IMR-90 (cell line): ENCODE measurements at regions not wholly inside any gene's neighbourhood (a gene's known extent, or its start where the extent isn't known, plus 50 kb on each side); places are given as distances from the start of the nearest gene placed in this dataset.

ENCODE experiments used
- ATAC-seq: fragments of 200-7000 bp; cut with Tn5 transposase; 2 replicates; pipeline ENCODE4 v1.9.1; 2020; ENCODE audit warnings: low read depth, mild to moderate bottlenecking, moderate library complexity
- BruUV-seq: library from RNA; stranded (reverse); fragments of 400-500 nt; replicated peaks from 2 replicates; lab custom pipeline; 2021; lab: Mats Ljungman, UMichigan
- CTCF ChIA-PET: fragments of 300-600 bp; formaldehyde crosslinking; extraction: SDS; loops from one replicate; lab custom pipeline; 2021; ENCODE audit warnings: antibody characterized with exemption; lab: Yijun Ruan, JAX
- POLR2A ChIA-PET: fragments of 300-600 bp; sonication (Branson Sonifier 250); formaldehyde crosslinking; loops from one replicate; lab custom pipeline; 2022; ENCODE audit warnings: antibody characterized with exemption; ENCODE audit not compliant: unreplicated experiment; lab: Charles Lee
- DNase-seq: peaks from one replicate; pipeline ENCODE4 v3.0.0; 2013
- H2AFZ ChIP-seq: replicated peaks from 2 replicates; pipeline ENCODE3; 2013; ENCODE audit warnings: low read length, mild to moderate bottlenecking; ENCODE audit not compliant: poor library complexity
- H2AK5ac ChIP-seq: 2 replicates; pipeline ENCODE4 v1.6.1; 2013; ENCODE audit warnings: low read depth, low read length, inconsistent platforms
- H2AK9ac ChIP-seq: replicated peaks from 2 replicates; pipeline ENCODE3; 2013; ENCODE audit warnings: mild to moderate bottlenecking, low read depth, low read length, moderate library complexity; ENCODE audit not compliant: poor library complexity
- H2BK120ac ChIP-seq: 2 replicates; pipeline ENCODE4 v1.6.1; 2013; ENCODE audit warnings: low read depth, low read length, inconsistent platforms
- H2BK15ac ChIP-seq: 3 replicates; pipeline ENCODE4 v1.6.1; 2013; ENCODE audit warnings: low read depth, low read length, inconsistent platforms
- H2BK20ac ChIP-seq: 2 replicates; pipeline ENCODE4 v1.6.1; 2013; ENCODE audit warnings: low read depth, mild to moderate bottlenecking, inconsistent platforms, low read length, moderate library complexity
- H2BK5ac ChIP-seq: 2 replicates; pipeline ENCODE4 v1.6.1; 2013; ENCODE audit warnings: mild to moderate bottlenecking, low read depth, low read length, inconsistent platforms; ENCODE audit not compliant: poor library complexity, severe bottlenecking
- H3K14ac ChIP-seq: replicated peaks from 2 replicates; pipeline ENCODE4 v1.6.1; 2013; ENCODE audit warnings: low read depth, low read length, inconsistent platforms
- H3K18ac ChIP-seq: 2 replicates; pipeline ENCODE4 v1.6.1; 2013; ENCODE audit warnings: low read depth, low read length, control low read depth
- H3K23ac ChIP-seq: 2 replicates; pipeline ENCODE4 v1.6.1; 2013; ENCODE audit warnings: low read depth, low read length, inconsistent platforms
- H3K27ac ChIP-seq: 2 replicates; pipeline ENCODE4 v1.5.1; 2013; ENCODE audit warnings: mild to moderate bottlenecking, control low read depth, low read length; ENCODE audit not compliant: insufficient read depth
- H3K27me3 ChIP-seq: 2 replicates; pipeline ENCODE4 v1.6.1; 2013; ENCODE audit warnings: low read length; ENCODE audit not compliant: control insufficient read depth, insufficient read depth
- H3K36me3 ChIP-seq: 2 replicates; pipeline ENCODE4 v1.6.1; 2013; ENCODE audit warnings: low read length, mixed read lengths; ENCODE audit not compliant: control insufficient read depth, insufficient read depth
- H3K4ac ChIP-seq: 2 replicates; pipeline ENCODE4 v1.6.1; 2013; ENCODE audit warnings: low read depth, low read length, inconsistent platforms
- H3K4me1 ChIP-seq: 2 replicates; pipeline ENCODE4 v1.6.1; 2013; ENCODE audit warnings: low read length, mixed read lengths; ENCODE audit not compliant: control insufficient read depth, insufficient read depth
- H3K4me2 ChIP-seq: 2 replicates; pipeline ENCODE4 v1.6.1; 2013; ENCODE audit warnings: low read depth, mild to moderate bottlenecking, control low read depth, low read length, moderate library complexity
- H3K4me3 ChIP-seq: 2 replicates; pipeline ENCODE4 v1.5.1; 2013; ENCODE audit warnings: low read depth, mild to moderate bottlenecking, control low read depth, low read length, moderate library complexity; ENCODE audit not compliant: insufficient read depth
- H3K56ac ChIP-seq: 2 replicates; pipeline ENCODE4 v1.6.1; 2013; ENCODE audit warnings: low read length, inconsistent platforms; ENCODE audit not compliant: insufficient read depth; ENCODE audit errors: extremely low read depth
- H3K79me1 ChIP-seq, 2 experiments: 2 replicates each; pipeline ENCODE4 v1.6.1; 2013; ENCODE audit warnings: low read length in 2 of 2, inconsistent platforms in 1 of 2, low read depth in 1 of 2
- H3K9ac ChIP-seq: 2 replicates; pipeline ENCODE4 v1.6.1; 2013; ENCODE audit warnings: low read depth, low read length, control low read depth
- H3K9me1 ChIP-seq: 2 replicates; pipeline ENCODE4 v1.6.1; 2013; ENCODE audit warnings: low read length, inconsistent platforms; ENCODE audit not compliant: insufficient read depth
- H3K9me3 ChIP-seq: 2 replicates; pipeline ENCODE4 v1.6.1; 2013; ENCODE audit warnings: low read length; ENCODE audit not compliant: control insufficient read depth, insufficient read depth
- H4K20me1 ChIP-seq: 2 replicates; pipeline ENCODE4 v1.6.1; 2013; ENCODE audit warnings: low read length, inconsistent platforms; ENCODE audit not compliant: insufficient read depth
- H4K5ac ChIP-seq: 2 replicates; pipeline ENCODE4 v1.6.1; 2013; ENCODE audit warnings: mild to moderate bottlenecking, low read depth, low read length, control low read depth
- H4K8ac ChIP-seq, 2 experiments: 2 replicates each; pipeline ENCODE4 v1.6.1; 2013; ENCODE audit warnings: low read depth in 2 of 2, low read length in 2 of 2, control low read depth in 1 of 2, inconsistent platforms in 1 of 2
- H4K91ac ChIP-seq: 2 replicates; pipeline ENCODE4 v1.6.1; 2013; ENCODE audit warnings: low read depth, low read length, inconsistent platforms; ENCODE audit not compliant: insufficient read depth
- BHLHE40 ChIP-seq: fragments of 150-350 bp; IDR thresholded peaks from 2 replicates; pipeline ENCODE4 v1.6.1; 2016; ENCODE audit warnings: mild to moderate bottlenecking, low read depth, low read length
- CEBPB ChIP-seq: IDR thresholded peaks from 2 replicates; pipeline ENCODE4 v1.6.1; 2012; ENCODE audit warnings: low read depth, low read length, improper control_type of control experiment
- CHD1 ChIP-seq: IDR thresholded peaks from 2 replicates; pipeline ENCODE4 v1.6.1; 2012; ENCODE audit warnings: low read depth, low read length, improper control_type of control experiment
- CTCF ChIP-seq: conservative IDR thresholded peaks from 2 replicates; pipeline ENCODE4 v1.5.1; 2012; ENCODE audit warnings: mild to moderate bottlenecking, low read depth, low read length, improper control_type of control experiment
- FOS ChIP-seq: fragments of 150-350 bp; IDR thresholded peaks from 2 replicates; pipeline ENCODE4 v1.6.1; 2016; ENCODE audit warnings: low read depth, low read length
- MAFK ChIP-seq: IDR thresholded peaks from 2 replicates; pipeline ENCODE4 v1.6.1; 2012; ENCODE audit warnings: low read depth, low read length, improper control_type of control experiment
- MAZ ChIP-seq: IDR thresholded peaks from 2 replicates; pipeline ENCODE4 v1.6.1; 2012; ENCODE audit warnings: low read depth, mild to moderate bottlenecking, low read length, improper control_type of control experiment, moderate library complexity, borderline replicate concordance
- MXI1 ChIP-seq: IDR thresholded peaks from 2 replicates; pipeline ENCODE4 v1.6.1; 2012; ENCODE audit warnings: low read depth, mild to moderate bottlenecking, low read length, moderate library complexity, borderline replicate concordance
- NFE2L2 ChIP-seq: fragments of 150-350 bp; IDR thresholded peaks from 2 replicates; pipeline ENCODE4 v1.6.1; 2016; ENCODE audit warnings: low read depth, mild to moderate bottlenecking, low read length
- POLR2A ChIP-seq: IDR thresholded peaks from 2 replicates; pipeline ENCODE4 v1.6.1; 2012; ENCODE audit warnings: mild to moderate bottlenecking, low read depth, low read length
- RAD21 ChIP-seq: IDR thresholded peaks from 2 replicates; pipeline ENCODE4 v1.6.1; 2012; ENCODE audit warnings: low read length, improper control_type of control experiment
- RCOR1 ChIP-seq: IDR thresholded peaks from 2 replicates; pipeline ENCODE4 v1.6.1; 2012; ENCODE audit warnings: mild to moderate bottlenecking, low read length, improper control_type of control experiment; ENCODE audit not compliant: insufficient replicate concordance
- RFX5 ChIP-seq: IDR thresholded peaks from 2 replicates; pipeline ENCODE4 v1.8.0; 2012; ENCODE audit warnings: low read depth, mild to moderate bottlenecking, low read length, moderate library complexity
- SMC3 ChIP-seq: fragments of 150-350 bp; IDR thresholded peaks from 2 replicates; pipeline ENCODE4 v1.6.1; 2016; ENCODE audit warnings: low read depth, mild to moderate bottlenecking, antibody characterized with exemption, low read length, moderate library complexity
- USF2 ChIP-seq: fragments of 150-350 bp; IDR thresholded peaks from 2 replicates; pipeline ENCODE4 v1.6.1; 2017; ENCODE audit warnings: mild to moderate bottlenecking, antibody characterized with exemption, low read length, low read depth
- WGBS, 2 experiments: methylation state at CpG; one replicate each; pipeline versions ENCODE4 v1.1.5 to v1.1.7; 2013; ENCODE audit warnings: missing lambda C conversion rate in 2 of 2; ENCODE audit not compliant: insufficient read length in 1 of 2; ENCODE audit errors: extremely low coverage in 2 of 2; 5-methylcytosine and 5-hydroxymethylcytosine counted together
- dilution Hi-C: fragments of 300-500 bp; cut with HindIII; formaldehyde crosslinking; loops from one replicate; pipeline ENCODE4 v1.14.3; 2018; ENCODE audit warnings: low sequenced_read_pairs; ENCODE audit not compliant: unreplicated experiment
- in situ Hi-C: fragments of 300-500 bp; cut with MboI; formaldehyde crosslinking; loops from 3 replicates; pipeline ENCODE4 v1.14.3; 2019; ENCODE audit warnings: low sequenced_read_pairs, inconsistent platforms, mixed read lengths
- intact Hi-C: fragments of 100-400 bp; cut with micrococcal nuclease; formaldehyde crosslinking; loops from 2 replicates; pipeline ENCODE4 v1.10.0; 2022
- TF ChIP-seq, protein P1 (sequence below): fragments of 150-350 bp; IDR thresholded peaks from 2 replicates; pipeline ENCODE4 v1.6.1; 2016; ENCODE audit warnings: low read depth, mild to moderate bottlenecking, low read length, moderate library complexity, borderline replicate concordance

GRCh38 chr14:81591266-81591665, 57.6 kb upstream of the SEL1L start:
- Histone ChIP-seq H3K9me1 (no peaks in the 10 kb centered on the region), H2BK15ac (no peak overlapping the region), H4K20me1 (no peaks in the 10 kb centered on the region), H3K4me3 (no peak overlapping the region), H3K36me3 (no peaks in the 10 kb centered on the region), H2AFZ (no peak overlapping the region), H4K5ac (no peak overlapping the region), H4K91ac (no peak overlapping the region), H2BK5ac (no peak overlapping the region), H3K79me1 (no peaks in the 10 kb centered on the region), H3K9ac (no peak overlapping the region), H3K4ac (no peak overlapping the region), H3K4me1 (no peaks in the 10 kb centered on the region), H3K18ac (no peak overlapping the region), H3K14ac (no peak overlapping the region), H3K23ac (no peak overlapping the region), H2BK20ac (no peak overlapping the region), H3K4me2 (no peak overlapping the region), H3K27ac (no peak overlapping the region), H3K9me3 (peaks cover 11% of the 10 kb centered on the region), H3K56ac (no peak overlapping the region), H2AK5ac (no peak overlapping the region), H2BK120ac (no peak overlapping the region), H2AK9ac (no peak overlapping the region), H3K27me3 (no peaks in the 10 kb centered on the region), H4K8ac (no peak overlapping the region)
- POLR2A ChIA-PET, result no interaction called here
- BruUV-seq, result no TSS peak
- DNase-seq, result no peak
- ATAC-seq, result no peak
- in situ Hi-C loops (no loop called here), dilution Hi-C loops (no loop called here), intact Hi-C loops (no loop called here)
- CTCF ChIA-PET, result no interaction called here
- no CpG with 5 or more reads among the region's 3 CpGs for WGBS, 2 experiments
- TF ChIP-seq, protein P1, sequence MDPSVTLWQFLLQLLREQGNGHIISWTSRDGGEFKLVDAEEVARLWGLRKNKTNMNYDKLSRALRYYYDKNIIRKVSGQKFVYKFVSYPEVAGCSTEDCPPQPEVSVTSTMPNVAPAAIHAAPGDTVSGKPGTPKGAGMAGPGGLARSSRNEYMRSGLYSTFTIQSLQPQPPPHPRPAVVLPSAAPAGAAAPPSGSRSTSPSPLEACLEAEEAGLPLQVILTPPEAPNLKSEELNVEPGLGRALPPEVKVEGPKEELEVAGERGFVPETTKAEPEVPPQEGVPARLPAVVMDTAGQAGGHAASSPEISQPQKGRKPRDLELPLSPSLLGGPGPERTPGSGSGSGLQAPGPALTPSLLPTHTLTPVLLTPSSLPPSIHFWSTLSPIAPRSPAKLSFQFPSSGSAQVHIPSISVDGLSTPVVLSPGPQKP, result no peak
- TF ChIP-seq USF2 (no peak), POLR2A (no peak), MAFK (no peak), CEBPB (no peak), NFE2L2 (no peak), CHD1 (no peak), FOS (no peak), MXI1 (no peak), RAD21 (no peak), SMC3 (no peak), CTCF (no peak), MAZ (no peak), BHLHE40 (no peak), RFX5 (no peak), RCOR1 (no peak)
